Right lobe of liver (tissue), 6 donors: ENCODE measurements at regions not wholly inside any gene's neighbourhood (a gene's known extent, or its start where the extent isn't known, plus 50 kb on each side); places are given as distances from the start of the nearest gene placed in this dataset.
"Not testable (repeated sequence)": the region's sequence is repeated elsewhere in the genome, so short reads cannot be mapped to it uniquely, and the experiment has no call there.

Source experiments
- ATAC-seq, 4 donors: fragments of 200-7000 bp; cut with Tn5 transposase; one replicate each; pipeline ENCODE4 v1.9.1; 2020; ENCODE audit warnings: mild to moderate bottlenecking in 4 of 4, moderate library complexity in 4 of 4
- DNase-seq, 3 donors: peaks; one replicate each; pipeline ENCODE4 v3.0.0-alpha.2; 2020
- H3K27ac ChIP-seq, 3 donors: fragments of 200-600 bp; one replicate each; pipeline ENCODE4 v1.8.0; 2022
- H3K27me3 ChIP-seq, 2 donors: fragments of 200-600 bp; one replicate each; pipeline ENCODE4 v1.8.0; 2022
- H3K36me3 ChIP-seq, 4 donors: fragments of 200-600 bp; sonication (generic) in 1 of 4; one replicate each; pipeline versions ENCODE4 v1.5.1 to v1.8.0; 2017 to 2022; ENCODE audit warnings: control low read depth in 1 of 4
- H3K4me1 ChIP-seq, 4 donors: fragments of 200-600 bp; sonication (generic) in 1 of 4; one replicate each; pipeline versions ENCODE4 v1.5.1 to v1.8.0; 2017 to 2022; ENCODE audit warnings: control low read depth in 1 of 4
- H3K4me3 ChIP-seq, 3 donors: fragments of 200-600 bp; one replicate each; pipeline ENCODE4 v1.8.0; 2022
- H3K9me3 ChIP-seq, 4 donors: fragments of 200-600 bp; sonication (generic) in 1 of 4; one replicate each; pipeline versions ENCODE4 v1.5.1 to v1.8.0; 2017 to 2022; ENCODE audit warnings: control low read depth in 1 of 4
- POLR2A ChIP-seq: fragments of 450-650 bp; IDR thresholded peaks from one replicate; pipeline ENCODE4 v1.6.1; 2017; ENCODE audit warnings: antibody characterized with exemption, mild to moderate bottlenecking
- WGBS: methylation state at CpG from one replicate; pipeline ENCODE4 v1.1.6; 2018; ENCODE audit warnings: low coverage, low lambda C conversion rate; ENCODE audit not compliant: insufficient coverage; ENCODE audit errors: missing lambda C conversion rate; 5-methylcytosine and 5-hydroxymethylcytosine counted together
- intact Hi-C, 2 donors: fragments of 100-400 bp; cut with DNase I; formaldehyde crosslinking; loops; one replicate each; pipeline versions ENCODE4 v1.11.2 to v1.14.1; 2022
- TF ChIP-seq, protein P1 (sequence below), 4 donors: fragments of 200-600 bp in 3 of 4; fragments of 450-650 bp in 1 of 4; IDR thresholded peaks; one replicate each; pipeline versions ENCODE4 v1.5.1 to v1.8.0; 2016 to 2022; ENCODE audit warnings: antibody characterized with exemption in 4 of 4, mild to moderate bottlenecking in 2 of 4
- donor health status: DM: no; HTN: yes; CAD: no.
- donor health status: DM: no; HTN: no; CAD: no.
- donor health status: DM: no; HTN: no; CAD: no.
- donor health status: DM: no; HTN: yes; CAD: no.
- donor health status: DM: no; HTN: yes; CAD: no.

- no peaks in the 10 kb centered on the region for H3K27me3 ChIP-seq
- intact Hi-C loops, result no loop called here
- TF ChIP-seq, protein P1, sequence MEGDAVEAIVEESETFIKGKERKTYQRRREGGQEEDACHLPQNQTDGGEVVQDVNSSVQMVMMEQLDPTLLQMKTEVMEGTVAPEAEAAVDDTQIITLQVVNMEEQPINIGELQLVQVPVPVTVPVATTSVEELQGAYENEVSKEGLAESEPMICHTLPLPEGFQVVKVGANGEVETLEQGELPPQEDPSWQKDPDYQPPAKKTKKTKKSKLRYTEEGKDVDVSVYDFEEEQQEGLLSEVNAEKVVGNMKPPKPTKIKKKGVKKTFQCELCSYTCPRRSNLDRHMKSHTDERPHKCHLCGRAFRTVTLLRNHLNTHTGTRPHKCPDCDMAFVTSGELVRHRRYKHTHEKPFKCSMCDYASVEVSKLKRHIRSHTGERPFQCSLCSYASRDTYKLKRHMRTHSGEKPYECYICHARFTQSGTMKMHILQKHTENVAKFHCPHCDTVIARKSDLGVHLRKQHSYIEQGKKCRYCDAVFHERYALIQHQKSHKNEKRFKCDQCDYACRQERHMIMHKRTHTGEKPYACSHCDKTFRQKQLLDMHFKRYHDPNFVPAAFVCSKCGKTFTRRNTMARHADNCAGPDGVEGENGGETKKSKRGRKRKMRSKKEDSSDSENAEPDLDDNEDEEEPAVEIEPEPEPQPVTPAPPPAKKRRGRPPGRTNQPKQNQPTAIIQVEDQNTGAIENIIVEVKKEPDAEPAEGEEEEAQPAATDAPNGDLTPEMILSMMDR (IDR thresholded peaks at IDR 0.05), result no peak
- TF ChIP-seq POLR2A, result no peak
- no peaks in the 10 kb centered on the region for H3K4me1 ChIP-seq
- DNase-seq (no peak), ATAC-seq (no peak)
- no peak overlapping the region for H3K4me3 ChIP-seq
- no peaks in the 10 kb centered on the region for H3K9me3 ChIP-seq
- no peak overlapping the region for H3K27ac ChIP-seq
- H3K36me3 ChIP-seq, result no peaks in the 10 kb centered on the region
- 10% methylated on average over 1 of the region's 1 CpG for WGBS
Measured at GRCh38 chr6:74705451-74705850, 500.4 kb downstream of the COL12A1 start.

DNA sequence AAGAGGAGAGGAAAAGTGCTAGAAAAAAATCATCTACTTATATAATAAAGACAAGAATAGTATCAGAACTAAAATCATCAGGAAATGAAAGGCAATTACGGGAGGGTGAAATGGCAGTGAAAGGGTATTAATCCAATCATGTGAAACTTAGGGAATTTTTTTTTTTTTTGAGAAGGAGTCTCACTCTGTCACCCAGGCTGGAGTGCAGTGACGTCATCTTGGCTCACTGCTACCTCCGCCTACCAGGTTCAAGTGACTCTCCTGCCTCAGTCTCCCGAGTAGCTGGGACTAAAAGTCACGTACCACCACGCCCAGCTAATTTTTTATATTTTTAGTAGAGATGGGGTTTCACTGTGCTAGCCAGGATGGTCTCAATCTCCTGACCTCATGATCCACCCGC lies 501.3 kb downstream of the COL12A1 start:
- H3K4me1 ChIP-seq, H3K36me3 ChIP-seq, intact Hi-C loops, H3K27ac ChIP-seq, ATAC-seq, H3K9me3 ChIP-seq, DNase-seq, H3K4me3 ChIP-seq, H3K27me3 ChIP-seq: not testable (repeated sequence)
- WGBS, result 54% methylated on average over 7 of the region's 7 CpGs

GRCh38 chr6:74690365-74690764 lies 515.5 kb downstream of the COL12A1 start:
- H3K27ac ChIP-seq, result no peak overlapping the region
- no peak for ATAC-seq
- no peaks in the 10 kb centered on the region for H3K27me3 ChIP-seq
- no peak for TF ChIP-seq POLR2A
- TF ChIP-seq, protein P1 (IDR thresholded peaks at IDR 0.05), result no peak
- H3K4me1 ChIP-seq, result no peaks in the 10 kb centered on the region
- no peaks in the 10 kb centered on the region for H3K36me3 ChIP-seq
- 57% methylated on average over 2 of the region's 2 CpGs for WGBS
- no peak for DNase-seq
- intact Hi-C loops, result no loop called here
- H3K4me3 ChIP-seq, result no peak overlapping the region
- H3K9me3 ChIP-seq, result no peaks in the 10 kb centered on the region

DNA sequence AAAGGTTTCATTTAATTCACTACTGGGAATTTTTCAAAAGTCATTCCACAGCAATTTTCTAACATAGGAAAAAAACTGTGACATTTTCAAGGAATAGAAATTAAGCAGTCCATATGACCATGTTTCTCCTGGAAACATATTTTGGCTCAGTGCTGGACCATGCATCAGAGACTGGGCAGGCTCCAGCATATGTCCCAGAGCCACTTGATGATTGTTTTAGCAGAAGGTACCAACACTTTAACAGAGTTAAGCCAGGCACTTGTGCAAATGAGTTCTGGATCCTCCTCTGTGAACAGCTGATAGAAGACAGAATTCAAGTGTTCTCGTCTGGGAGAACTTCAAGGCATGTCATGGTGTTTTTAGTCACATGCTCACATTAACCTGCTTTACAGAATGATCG lies 516.3 kb downstream of the COL12A1 start:
- 29% methylated on average over 2 of the region's 2 CpGs for WGBS
- ATAC-seq, result no peak
- Histone ChIP-seq H3K4me3 (no peak overlapping the region), H3K4me1 (no peaks in the 10 kb centered on the region), H3K27ac (no peak overlapping the region), H3K36me3 (no peaks in the 10 kb centered on the region), H3K9me3 (no peaks in the 10 kb centered on the region), H3K27me3 (no peaks in the 10 kb centered on the region)
- intact Hi-C loops, result no loop called here
- TF ChIP-seq, protein P1 (IDR thresholded peaks at IDR 0.05), result no peak
- no peak for TF ChIP-seq POLR2A
- DNase-seq, result no peak

GRCh38 chr6:74677463-74677862 lies 528.4 kb downstream of the COL12A1 start:
- DNase-seq (no peak), ATAC-seq (no peak)
- Histone ChIP-seq H3K9me3 (no peaks in the 10 kb centered on the region), H3K36me3 (no peaks in the 10 kb centered on the region), H3K4me3 (no peak overlapping the region), H3K27ac (no peak overlapping the region), H3K27me3 (no peaks in the 10 kb centered on the region), H3K4me1 (no peaks in the 10 kb centered on the region)
- no peak for TF ChIP-seq POLR2A
- TF ChIP-seq, protein P1 (IDR thresholded peaks at IDR 0.05), result no peak
- 0% methylated on average over 1 of the region's 1 CpG for WGBS
- intact Hi-C loops, result no loop called here
